Dedifferentiated amniotic fluid mesenchymal stem cell (primary cell): ENCODE measurements at regions not wholly inside any gene's neighbourhood (a gene's known extent, or its start where the extent isn't known, plus 50 kb on each side); places are given as distances from the start of the nearest gene placed in this dataset.
"Not testable (repeated sequence)": the region's sequence is repeated elsewhere in the genome, so short reads cannot be mapped to it uniquely, and the experiment has no call there.

Experiments
- DNase-seq: peaks from one replicate; pipeline ENCODE4 v3.0.0-alpha.2; 2016; ENCODE audit errors: extremely low spot score

DNA sequence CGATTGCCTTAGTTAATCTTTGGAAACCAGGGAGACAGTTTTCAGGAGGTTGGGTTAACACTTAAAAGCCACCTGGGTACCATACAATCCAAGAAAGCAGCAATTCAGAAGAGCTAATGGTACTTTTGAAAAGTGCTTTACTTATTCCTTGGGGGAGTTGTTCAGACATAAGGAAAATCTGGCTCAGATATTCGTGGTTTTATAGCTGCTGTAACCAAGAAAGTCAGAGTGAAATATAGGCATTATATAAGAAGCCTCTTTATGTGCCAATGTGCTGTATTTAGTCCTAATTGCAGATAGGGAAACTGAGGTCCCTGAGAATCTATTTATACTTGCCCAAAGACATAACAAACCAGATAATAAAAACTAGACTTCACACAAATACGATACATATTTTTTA is 387.5 kb downstream of the COG6 start:
- DNase-seq, result no peak

DNA sequence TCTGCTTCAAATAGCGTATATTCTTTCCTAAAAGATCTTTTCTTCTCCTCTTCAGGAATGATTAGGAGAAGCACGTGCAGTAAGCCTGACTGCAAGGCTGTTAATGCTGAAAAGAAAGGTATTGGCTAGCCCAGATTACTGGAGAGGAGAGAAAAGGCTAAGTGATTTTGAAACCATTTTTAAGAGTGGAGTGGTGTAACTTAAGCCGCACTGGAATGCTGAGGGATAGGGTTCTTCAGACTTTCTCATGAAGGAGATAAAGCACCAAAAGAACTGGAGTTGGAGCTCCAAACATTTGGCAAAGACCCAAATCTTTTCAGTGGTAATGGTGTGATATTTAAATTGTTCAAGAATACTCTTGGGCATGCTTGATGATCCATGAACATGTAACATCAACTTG is 388.3 kb downstream of the COG6 start:
- DNase-seq, result no peak

DNA sequence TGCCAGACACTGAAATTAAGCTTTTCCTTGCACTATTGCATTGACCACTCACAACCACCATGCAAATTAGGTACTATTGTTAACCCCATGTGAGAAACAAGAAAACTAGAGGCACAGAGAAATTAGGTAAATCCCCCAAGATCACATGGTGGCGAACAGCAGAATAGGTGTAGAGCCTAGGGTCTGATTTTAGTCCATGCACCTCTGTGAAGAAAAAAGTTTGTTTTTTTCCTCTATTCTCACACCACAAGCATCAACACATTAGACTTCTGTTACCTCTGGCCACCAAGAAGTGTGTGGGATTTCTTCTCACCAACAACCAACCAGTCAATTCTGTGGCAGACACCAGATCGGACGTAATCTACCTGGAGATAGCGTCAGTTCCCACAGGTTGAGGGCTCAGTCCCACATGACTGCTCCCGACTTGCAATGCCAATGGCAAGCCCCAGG is 391.9 kb downstream of the COG6 start:
- DNase-seq, result no peak

DNA sequence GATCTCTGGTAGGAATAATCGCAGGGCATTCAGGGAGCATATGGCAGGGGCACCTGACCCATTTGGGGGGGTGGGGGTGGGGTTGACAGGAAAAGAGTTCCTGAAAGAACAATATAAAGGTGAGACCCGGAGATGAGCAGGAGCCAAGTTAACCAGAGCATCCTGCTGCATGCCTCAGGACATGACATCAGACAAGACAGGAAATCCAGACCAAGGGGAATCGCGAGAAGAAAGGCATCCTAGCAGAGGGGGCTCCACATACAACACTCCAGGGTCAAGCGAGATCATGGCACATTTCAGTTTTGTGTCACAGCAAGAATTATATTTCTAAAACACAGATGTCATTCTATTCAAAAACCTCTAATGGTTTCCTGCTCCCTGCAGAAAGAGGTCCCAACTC is 393.1 kb downstream of the COG6 start:
- DNase-seq, result no peak

DNA sequence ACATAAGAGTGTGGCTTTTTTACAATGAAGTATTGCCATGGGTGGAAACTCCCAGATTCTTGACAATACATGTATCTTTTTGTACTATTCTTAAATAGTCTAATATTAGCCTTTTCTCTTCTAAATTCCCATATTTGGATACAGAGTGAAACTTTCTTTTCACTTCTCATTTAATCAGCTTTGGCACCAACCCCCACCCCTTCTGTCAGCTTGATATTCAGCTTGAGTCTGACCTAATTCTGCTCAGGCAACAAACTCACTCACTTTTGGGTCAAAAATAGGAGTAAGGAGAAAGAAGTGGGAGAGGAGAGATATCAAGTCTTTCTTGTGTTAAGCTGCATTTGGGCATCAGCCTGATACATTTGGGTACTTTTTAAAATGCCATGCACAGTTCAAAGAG is 397.5 kb downstream of the COG6 start:
- no peak for DNase-seq

DNA sequence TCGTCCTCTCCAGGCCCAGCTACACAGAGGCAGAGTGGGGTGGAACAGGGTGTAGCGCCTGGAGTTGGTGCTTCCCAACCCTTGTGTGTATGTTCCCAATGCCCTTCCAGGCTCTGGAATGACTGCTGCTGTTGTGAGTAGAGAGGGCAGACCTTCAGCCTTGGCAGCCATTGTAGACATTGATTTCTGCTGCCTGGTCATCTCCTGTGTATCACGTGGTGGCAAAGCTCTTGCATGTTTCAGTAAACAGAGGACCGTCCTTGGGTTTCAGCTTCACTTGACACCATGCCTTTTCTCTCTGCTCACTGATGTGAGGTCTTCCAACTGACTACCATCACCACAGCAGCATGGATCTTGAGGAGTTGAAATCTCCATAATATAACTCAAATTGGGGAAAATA is 397.9 kb downstream of the COG6 start:
- DNase-seq, result no peak

DNA sequence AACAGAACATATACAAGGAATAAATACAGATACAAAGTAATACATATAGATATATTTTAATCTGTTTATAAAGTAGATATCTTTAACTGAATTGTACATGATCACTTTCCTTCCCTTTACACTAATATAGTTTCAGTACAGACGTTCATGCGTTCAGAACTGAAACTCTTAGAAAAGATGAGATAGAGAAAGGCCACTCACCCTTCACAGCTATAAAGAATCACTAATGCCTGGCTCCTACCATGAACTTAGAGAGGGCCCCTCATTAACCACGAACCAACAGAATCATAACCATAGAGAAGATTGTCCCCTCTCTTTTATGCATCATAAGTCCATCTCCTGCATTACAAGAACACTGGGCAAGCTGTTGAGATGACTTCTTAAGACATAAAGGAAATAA is 399.0 kb downstream of the COG6 start:
- DNase-seq, result not testable (repeated sequence)

DNA sequence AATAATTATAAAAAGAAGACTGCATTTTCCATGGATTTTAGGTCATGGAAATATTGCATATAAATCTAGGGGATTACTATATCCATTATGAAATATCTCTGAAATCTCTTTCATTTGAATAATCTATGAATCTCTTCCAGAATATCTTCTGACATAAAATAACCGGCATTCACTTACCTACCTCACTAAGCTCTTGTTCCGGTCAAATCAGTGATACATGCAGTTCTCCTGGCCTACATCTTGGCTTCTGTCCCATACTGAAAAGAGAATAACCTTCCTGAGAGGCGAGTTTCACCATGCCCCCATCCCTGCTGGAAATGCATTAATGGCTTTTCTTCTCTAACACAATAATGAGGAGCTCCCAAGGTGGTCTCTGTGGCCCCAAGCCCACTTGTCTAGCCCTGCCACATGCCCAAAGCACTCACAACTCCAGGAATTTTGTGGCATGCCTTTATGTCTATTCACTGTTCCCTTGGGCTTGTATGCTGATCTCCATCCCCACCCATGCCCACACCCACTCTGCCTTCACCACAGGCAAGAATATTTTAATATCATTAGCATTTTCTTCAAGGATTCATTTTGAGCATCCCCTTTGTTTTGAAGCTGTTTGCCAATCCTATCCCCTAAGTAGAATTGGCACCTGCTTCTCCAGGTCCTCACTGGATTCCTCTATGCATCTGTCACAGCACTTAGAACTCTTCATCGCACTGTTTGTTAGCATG is 401.6 kb downstream of the COG6 start:
- DNase-seq, result no peak

DNA sequence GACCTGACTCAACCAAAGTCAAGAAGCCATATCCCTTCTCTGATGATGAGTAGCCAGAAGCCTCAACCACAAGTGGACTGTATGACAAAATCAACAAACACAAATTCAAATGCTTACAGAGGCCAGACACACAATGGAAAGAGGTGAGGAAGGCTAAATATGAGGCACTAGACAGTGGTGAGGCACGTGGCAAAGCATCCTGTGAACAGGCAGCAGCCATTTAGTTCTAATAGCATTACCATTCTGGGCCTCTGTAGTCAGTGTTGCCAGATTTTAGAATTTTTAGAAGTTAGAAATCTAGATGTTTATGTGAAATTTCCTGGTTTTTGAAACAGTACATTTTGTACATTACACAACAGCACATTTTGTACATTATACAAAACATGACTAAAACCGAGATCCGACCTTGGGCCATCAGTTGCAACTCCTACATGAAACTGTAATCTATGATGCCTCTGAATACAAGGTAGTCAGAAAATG is 403.3 kb downstream of the COG6 start:
- no peak for DNase-seq

DNA sequence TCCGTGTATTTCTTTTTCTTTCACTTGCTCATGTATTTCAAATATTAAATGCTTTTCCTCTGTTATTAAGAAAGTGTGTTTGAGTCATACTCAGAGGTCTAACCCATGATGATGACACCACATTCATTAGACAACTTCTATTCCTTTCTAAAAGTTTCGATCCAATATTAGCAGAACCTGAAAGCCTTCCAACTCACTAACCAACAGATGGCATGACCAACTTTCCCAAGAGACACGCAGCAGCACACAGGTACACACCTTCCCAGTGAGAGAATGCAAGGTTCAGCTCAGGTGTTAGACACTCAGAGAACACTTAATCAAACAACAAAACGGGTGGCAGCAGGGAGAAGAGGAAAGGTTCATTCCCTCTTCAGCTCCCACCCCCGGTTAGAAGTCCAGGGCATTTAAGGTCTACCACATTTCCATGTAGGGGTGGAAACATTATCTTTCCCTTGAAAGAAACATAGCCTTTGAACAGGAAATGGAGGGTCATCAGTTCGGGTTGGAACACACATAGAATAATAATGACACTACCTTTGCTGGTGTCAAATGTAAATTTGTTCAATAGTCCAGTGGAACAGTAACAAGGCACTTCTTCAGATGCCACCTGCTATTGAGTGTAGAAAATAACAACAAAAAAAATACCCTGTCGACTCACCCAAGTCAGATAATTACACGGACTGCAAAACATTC is 404.2 kb downstream of the COG6 start:
- no peak for DNase-seq

DNA sequence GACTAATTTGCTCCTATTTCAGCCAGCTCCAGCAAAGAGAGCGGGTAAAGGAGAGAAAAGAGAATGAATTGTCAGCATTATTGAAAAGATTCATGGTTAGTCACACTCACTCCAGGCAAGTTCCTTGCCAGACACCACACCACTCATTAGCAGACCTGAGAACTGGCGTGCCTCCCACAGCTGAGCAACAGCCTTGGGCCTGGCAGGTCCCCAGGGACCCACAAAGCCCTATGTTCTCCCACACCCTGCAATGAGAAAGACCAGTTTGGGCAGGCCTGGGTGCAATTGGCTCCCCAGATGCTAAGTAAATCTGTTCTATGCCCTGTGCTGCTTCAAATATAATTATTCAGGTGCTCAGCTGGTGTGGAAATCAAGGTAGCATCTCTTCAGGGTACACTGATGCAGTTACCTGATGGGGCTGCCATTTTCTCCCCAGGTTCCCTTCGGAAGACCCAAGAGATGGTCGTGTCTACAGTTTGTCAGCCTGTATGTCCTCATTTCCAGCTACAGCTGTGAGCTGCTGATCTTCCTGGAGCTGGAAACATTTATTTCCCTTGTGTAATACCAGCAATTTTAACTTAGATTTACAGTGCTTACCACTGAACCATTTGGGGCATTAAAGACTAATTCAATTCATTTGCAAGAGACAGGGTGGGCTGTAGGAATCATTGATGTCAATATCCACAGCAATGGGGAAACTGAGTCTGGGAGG is 405.0 kb downstream of the COG6 start:
- no peak for DNase-seq

DNA sequence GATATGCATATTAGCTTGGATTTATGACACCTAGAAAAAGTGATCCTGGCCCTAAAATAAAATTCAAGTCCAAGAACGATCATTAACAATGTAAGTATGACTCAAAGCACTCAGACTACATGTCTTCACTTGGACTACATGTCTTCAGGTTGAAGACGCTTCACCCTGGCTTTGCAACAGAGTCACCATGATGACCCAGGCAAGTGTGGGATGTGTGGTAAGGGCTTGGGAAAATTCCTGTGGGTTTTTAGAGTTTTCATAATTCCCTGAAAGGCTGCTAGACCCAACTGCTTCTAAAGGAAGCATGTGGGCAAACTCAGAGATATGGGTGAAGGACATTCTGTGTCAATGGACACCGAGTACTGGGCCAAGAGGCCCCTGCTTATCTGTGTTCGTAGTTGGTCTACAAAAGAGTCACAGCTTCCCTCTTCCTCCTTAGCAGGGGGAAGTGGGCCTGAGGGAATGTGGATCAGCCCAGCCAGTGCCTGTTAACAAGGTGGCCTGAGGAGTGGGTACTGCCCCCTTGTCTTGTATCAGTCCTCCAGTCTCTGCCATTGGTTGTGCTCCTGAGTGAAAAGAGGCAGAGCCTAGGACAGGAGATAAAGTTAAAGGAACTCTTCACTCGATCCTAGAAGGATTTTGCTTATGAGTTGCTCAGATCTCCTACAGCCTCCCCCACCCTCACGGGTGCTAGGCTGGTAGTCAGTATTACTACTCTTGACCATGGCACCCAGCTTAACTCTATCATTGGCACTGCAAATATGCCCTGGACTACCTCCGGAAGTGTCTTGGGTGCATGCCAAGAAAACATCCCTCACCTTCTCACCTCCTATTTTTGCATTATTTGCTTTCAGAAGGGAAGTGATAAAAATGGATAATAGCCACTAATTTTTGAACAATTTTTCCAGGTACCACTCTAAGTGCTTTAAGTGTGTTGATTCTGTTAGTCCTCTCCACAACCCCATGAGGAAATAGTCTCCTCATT is 406.3 kb downstream of the COG6 start:
- no peak for DNase-seq

DNA sequence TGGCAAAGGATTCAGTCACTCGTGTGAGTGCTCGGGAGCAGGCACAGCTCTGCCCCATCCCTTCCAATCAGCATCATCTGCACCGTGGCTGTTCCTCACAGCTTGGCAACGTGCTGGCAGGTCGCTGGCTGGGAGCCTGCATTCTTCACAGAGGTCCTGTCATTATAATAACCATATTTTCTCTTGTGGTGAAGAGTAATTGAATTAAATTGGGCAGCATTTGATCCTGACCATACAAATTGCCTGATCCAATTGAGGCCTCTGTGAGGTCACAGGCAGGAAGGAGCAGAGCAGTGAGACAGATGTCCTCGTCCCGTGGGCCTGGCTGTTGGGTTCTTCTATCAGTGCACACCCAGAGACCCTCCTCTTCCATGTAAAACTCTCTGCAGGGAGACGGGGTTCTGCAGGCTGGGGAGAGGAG is 407.8 kb downstream of the COG6 start:
- DNase-seq, result no peak

DNA sequence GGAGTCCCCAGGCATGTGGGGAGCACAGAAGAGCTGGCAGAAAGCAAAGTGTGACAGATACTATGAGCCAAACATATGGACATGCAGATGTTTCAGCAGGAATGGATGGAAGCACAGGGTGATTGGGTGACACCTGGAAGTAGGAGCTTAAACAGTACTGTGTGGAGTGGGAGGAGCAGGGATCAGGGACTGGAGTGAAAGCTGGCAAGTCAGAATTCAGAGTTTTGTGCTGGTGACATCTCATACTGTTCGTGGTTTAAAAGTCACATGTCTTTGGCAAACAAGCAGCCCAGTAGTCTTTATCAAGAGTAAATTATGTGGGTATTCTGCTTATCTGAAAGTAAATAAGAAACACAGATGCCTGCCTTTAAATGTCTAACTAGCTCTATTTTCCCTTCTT is 408.2 kb downstream of the COG6 start:
- no peak for DNase-seq

DNA sequence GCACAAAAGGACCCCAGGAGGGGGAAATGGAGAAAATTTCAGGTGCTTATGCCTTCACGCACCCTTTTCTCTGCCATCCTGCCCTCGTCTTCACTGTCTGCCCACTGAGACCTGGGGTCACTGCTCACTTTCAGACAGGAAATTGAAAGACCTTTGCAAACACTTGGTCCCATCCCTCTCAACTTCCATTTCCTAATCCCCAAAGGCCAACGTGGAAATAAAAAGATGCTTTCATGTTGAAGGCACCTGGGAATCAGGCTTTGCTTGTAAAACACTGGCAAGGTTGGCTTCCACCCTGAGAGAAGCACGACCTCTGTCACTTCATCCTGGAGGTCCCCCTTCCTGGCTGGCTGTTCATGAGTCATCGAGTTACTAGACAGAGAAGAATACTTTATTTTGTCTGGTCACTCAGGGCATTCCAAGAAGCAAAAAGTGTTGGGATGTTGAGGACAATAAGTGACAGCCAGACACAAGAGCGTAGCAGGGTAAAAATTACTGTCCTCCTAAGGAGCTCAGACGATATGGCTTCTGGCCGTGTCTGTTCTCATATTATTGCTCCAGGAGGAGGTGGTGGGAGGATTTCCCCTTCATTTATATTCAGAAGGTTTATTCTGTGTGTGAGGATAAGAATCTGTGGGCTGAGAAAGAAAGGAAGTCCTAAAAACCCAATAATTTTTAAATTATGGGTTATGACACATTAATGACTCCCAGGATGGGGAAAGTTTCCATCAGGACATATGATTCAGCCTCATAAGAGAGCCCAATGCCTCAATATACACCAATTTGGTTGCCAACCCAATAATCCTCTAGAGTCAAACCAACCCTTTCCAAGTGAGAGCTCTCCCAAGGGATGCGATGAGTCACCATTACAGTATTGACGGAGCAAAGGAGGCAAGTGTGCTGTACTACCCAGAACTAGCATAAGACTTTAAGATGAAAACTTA is 409.0 kb downstream of the COG6 start:
- no peak for DNase-seq

DNA sequence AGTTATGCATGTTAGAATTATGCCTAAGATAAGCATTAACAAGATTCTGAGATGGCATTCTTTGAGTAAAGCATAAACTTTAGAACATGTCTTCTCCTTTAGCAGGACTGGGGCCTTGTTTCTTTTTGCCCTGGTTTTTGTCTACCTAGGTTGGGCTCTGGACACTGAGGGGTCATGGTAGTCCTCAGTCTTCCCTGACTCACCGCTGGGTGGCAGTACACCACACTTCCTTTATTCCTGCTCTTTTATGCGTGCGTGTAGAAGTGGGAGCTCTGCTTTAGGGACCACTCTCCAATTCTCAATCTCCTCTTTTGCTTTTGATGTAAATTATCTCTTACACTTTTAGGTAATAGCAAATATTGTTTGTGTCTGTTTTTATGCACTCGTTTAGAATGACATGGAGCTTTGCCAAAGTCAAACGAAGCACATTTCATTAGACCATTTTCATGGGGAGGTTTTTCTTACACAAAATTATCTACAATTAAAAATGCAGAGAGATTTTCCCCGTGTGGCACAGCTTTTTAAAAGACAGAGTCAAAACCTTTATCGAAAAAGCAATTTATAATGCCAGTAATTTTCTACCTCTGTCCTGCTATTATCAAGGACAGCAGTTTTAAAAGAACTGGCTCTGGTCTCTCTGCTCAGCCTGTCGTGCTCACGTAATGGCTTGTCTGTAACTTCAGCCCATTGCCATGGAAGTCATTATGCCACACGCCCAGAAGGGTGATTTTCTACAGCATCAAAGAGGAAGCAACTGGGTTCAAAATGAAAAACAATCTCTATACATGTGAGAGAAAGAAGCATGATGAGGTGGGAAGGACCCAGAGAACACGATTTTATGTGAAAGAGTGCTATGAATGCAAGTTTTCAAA is 413.9 kb downstream of the COG6 start:
- DNase-seq, result no peak

DNA sequence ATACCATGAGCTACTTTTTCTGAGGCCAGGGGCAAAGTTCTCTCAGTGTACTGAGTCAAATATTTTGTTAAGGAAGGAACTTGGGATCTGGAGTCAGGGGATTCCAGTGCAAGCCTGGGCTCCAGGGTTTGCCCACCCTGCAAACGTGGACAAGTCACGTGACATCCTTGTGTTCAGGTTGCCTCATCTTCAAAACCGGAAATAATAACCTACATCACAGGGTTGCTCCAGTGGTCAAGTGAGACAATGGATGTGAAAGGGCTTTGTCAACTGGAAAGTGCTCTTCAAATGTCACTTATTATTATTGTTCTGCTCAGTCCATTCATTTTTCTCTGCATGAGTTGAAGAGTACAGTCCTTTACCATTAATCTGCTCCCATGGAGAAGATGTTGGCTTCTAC is 414.9 kb downstream of the COG6 start:
- no peak for DNase-seq

DNA sequence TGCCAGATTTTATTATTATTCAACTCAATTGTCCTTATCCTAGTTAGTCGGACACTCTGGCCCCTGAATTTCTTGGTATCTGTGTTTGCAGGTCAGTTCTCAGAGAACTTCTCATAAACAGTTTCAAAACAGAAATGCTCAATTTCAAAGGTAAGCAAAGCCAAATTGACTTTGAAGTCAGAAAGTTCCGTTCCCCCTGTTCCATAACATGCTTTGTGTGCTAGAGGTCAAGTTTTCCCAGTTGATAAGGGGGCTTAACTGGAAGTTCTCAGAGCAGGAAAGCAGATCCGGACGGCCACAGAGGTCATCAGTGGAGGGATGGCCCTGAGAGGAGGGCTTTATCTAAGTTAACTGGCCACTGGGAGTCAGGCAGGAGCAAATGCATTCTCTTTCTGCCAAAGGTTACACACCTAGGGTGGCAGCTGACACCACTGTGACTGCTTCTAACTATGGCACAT is 417.2 kb downstream of the COG6 start:
- DNase-seq, result no peak

DNA sequence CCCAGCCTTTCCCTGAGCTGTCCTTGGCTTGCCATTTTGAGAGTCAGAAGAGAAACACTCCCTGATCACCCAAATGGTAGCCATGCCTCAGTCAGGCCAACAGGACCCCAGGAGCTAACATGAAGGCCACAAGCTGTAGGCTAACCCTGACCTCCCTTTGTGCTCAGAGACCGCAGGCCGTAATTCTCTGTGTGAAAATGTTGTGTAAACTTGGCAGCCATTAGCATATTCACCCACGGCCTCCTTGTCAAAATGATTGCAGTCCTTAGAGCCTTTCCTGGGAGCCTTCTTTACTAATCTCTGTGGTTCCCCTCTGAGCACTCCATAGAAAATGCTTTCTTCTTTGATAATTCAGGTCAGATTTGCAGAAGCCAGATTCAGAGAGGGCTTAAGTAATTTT is 418.9 kb downstream of the COG6 start:
- DNase-seq, result no peak
